Adrenal gland (tissue), 9 donors: ENCODE measurements at regions not wholly inside any gene's neighbourhood (a gene's known extent, or its start where the extent isn't known, plus 50 kb on each side); places are given as distances from the start of the nearest gene placed in this dataset.

Experiments used
- DNase-seq, 7 donors: peaks; one replicate each; pipeline ENCODE4 v3.0.0-alpha.2; 2019 to 2020
- H3K27ac ChIP-seq, 5 donors: fragments of 200-600 bp; sonication (generic) in 4 of 5; 1 replicate in 3 of 5; 2 replicates in 2 of 5; pipeline versions ENCODE4 v1.5.1 to v1.8.0; 2016 to 2020; ENCODE audit warnings: mild to moderate bottlenecking in 1 of 5
- H3K27me3 ChIP-seq: fragments of 200-600 bp; 2 replicates; pipeline ENCODE4 v1.8.0; 2021
- H3K36me3 ChIP-seq, 2 donors: fragments of 200-600 bp; replicated peaks in 1 of 2; 1 replicate in 1 of 2; 2 replicates in 1 of 2; pipeline versions ENCODE4 v1.5.1 to v1.8.0; 2018 to 2022
- H3K4me1 ChIP-seq, 2 donors: fragments of 200-600 bp; replicated peaks in 1 of 2; 1 replicate in 1 of 2; 2 replicates in 1 of 2; pipeline versions ENCODE4 v1.5.1 to v1.8.0; 2018 to 2021
- H3K4me3 ChIP-seq, 4 donors: fragments of 200-600 bp; sonication (generic) in 3 of 4; one replicate each; pipeline ENCODE4 v1.5.1; 2016 to 2018
- H3K9me3 ChIP-seq, 3 donors: fragments of 200-600 bp; sonication (generic) in 1 of 3; replicated peaks in 1 of 3; 1 replicate in 2 of 3; 2 replicates in 1 of 3; pipeline versions ENCODE4 v1.5.1 to v1.8.0; 2016 to 2021
- POLR2A ChIP-seq, 2 donors: fragments of 450-650 bp; IDR thresholded peaks; one replicate each; pipeline ENCODE4 v1.6.1; 2017; ENCODE audit warnings: antibody characterized with exemption in 2 of 2, mild to moderate bottlenecking in 2 of 2, moderate library complexity in 1 of 2
- WGBS, 4 donors: extraction: QIAGEN DNeasy Blood & Tissue Kit in 2 of 4; methylation state at CpG; one replicate each; pipeline versions ENCODE4 v1.1.5 to v1.1.7; 2013 to 2017; 5-methylcytosine and 5-hydroxymethylcytosine counted together
- intact Hi-C, 2 donors: fragments of 100-400 bp; cut with DNase I; formaldehyde crosslinking; loops; one replicate each; pipeline versions ENCODE4 v1.14.1 to v1.15.0; 2022 to 2023
- TF ChIP-seq, protein P1 (sequence below), 6 experiments: fragments of 450-650 bp in 4 of 6; fragments of 200-600 bp in 2 of 6; sonication (generic) in 1 of 6; IDR thresholded peaks; 1 replicate in 5 of 6; 2 replicates in 1 of 6; pipeline versions ENCODE4 v1.5.1 to v1.8.0; 2016 to 2021; ENCODE audit warnings: antibody characterized with exemption in 6 of 6, mild to moderate bottlenecking in 2 of 6, moderate library complexity in 1 of 6
- donor health status: healthy with polysubstance abuse.
- donor health status: Bipolar disorder and iron deficiency.
- donor health status: DM: yes; HTN: yes; CAD: no.
- donor health status: DM: no; HTN: no; CAD: no.
- donor health status: DM: no; HTN: no; CAD: no.

DNA sequence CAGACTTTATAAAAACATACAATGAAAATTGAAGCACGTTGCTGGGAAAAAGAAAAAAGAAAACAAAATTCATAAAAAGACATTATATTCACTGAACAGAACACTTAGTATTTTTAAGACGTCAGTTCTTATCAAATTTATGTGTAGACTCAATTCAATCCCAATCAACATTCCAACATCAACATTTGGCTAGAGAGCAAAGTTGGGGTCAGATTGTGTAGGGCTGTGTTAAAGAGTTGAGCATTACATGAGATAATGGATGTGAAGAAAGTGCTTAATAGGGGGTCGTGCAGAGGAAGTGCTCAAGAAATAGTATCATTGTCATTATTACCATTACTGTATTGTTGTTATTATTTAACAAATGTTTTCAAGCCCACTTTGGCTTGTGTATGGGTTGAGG, 154.1 kb upstream of the TNP1 start:
- H3K36me3 ChIP-seq: no peaks in the 10 kb centered on the region
- no peaks in the 10 kb centered on the region for H3K4me1 ChIP-seq
- no peaks in the 10 kb centered on the region for H3K9me3 ChIP-seq
- no peak overlapping the region for H3K4me3 ChIP-seq
- TF ChIP-seq POLR2A (IDR thresholded peaks at IDR 0.05): no peak
- TF ChIP-seq, protein P1, sequence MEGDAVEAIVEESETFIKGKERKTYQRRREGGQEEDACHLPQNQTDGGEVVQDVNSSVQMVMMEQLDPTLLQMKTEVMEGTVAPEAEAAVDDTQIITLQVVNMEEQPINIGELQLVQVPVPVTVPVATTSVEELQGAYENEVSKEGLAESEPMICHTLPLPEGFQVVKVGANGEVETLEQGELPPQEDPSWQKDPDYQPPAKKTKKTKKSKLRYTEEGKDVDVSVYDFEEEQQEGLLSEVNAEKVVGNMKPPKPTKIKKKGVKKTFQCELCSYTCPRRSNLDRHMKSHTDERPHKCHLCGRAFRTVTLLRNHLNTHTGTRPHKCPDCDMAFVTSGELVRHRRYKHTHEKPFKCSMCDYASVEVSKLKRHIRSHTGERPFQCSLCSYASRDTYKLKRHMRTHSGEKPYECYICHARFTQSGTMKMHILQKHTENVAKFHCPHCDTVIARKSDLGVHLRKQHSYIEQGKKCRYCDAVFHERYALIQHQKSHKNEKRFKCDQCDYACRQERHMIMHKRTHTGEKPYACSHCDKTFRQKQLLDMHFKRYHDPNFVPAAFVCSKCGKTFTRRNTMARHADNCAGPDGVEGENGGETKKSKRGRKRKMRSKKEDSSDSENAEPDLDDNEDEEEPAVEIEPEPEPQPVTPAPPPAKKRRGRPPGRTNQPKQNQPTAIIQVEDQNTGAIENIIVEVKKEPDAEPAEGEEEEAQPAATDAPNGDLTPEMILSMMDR (IDR thresholded peaks at IDR 0.05): no peak
- 51 to 69% (median 56%) methylated on average over 3 of the region's 3 CpGs for WGBS, 4 donors
- DNase-seq: no peak
- intact Hi-C loops: no loop called here
- H3K27ac ChIP-seq: no peak overlapping the region
- H3K27me3 ChIP-seq: no peaks in the 10 kb centered on the region

DNA sequence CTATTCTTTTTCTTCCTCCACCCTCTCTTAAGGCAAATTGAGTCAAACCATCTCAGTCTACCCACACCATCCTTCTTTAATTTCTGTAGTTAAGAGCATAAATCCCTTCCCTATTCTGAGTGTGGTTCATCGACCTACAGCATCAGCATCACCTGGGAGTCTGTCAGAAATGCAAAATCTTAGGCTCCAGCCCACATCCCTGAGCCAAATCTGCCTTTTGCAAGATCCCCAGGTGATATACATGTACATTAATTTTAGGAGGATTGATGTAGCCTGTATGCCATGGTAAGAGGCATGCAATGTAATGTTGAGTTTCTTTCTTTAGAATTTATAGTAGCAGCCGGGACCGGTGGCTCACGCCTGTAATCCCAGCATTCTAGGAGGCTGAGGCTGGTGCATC, 151.7 kb upstream of the TNP1 start:
- intact Hi-C loops: no loop called here
- no peaks in the 10 kb centered on the region for H3K9me3 ChIP-seq
- H3K4me1 ChIP-seq: no peaks in the 10 kb centered on the region
- H3K27me3 ChIP-seq: no peaks in the 10 kb centered on the region
- no peaks in the 10 kb centered on the region for H3K36me3 ChIP-seq
- DNase-seq: no peak
- TF ChIP-seq POLR2A (IDR thresholded peaks at IDR 0.05): no peak
- TF ChIP-seq, protein P1 (IDR thresholded peaks at IDR 0.05): no peak
- no peak overlapping the region for H3K27ac ChIP-seq
- 92 to 97% (median 93%) methylated on average over 4 of the region's 4 CpGs for WGBS, 4 donors
- no peak overlapping the region for H3K4me3 ChIP-seq

DNA sequence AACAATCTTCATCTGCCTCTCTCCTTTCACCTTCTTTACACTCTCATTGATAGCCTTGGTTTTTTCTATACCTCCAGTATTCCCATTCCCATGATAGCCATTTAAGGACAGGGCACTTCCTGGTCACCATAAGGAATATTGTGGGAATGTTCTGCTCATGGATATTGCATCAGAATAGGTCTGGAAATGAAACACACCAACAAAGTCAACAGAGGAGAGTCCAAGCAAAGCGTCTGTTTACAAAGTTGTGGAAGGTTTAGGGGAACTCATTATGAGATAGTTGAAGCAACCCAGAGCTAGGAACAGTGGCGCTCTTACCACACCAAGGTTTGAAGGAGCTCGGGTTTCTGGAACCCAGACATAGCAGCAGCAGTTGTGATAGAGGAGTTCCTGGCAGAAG, 150.3 kb upstream of the TNP1 start:
- Histone ChIP-seq H3K4me1 (peaks cover 0 to 4% of the 10 kb centered on the region in 2 donors), H3K4me3 (no peak overlapping the region), H3K27ac (no peak overlapping the region), H3K9me3 (no peaks in the 10 kb centered on the region), H3K27me3 (no peaks in the 10 kb centered on the region), H3K36me3 (no peaks in the 10 kb centered on the region)
- intact Hi-C loops: no loop called here
- no peak for DNase-seq
- TF ChIP-seq, protein P1 (IDR thresholded peaks at IDR 0.05): no peak
- TF ChIP-seq POLR2A (IDR thresholded peaks at IDR 0.05): no peak
- WGBS, 4 donors: 81 to 95% (median 85%) methylated on average over 2 to 3 of the region's 3 CpGs

DNA sequence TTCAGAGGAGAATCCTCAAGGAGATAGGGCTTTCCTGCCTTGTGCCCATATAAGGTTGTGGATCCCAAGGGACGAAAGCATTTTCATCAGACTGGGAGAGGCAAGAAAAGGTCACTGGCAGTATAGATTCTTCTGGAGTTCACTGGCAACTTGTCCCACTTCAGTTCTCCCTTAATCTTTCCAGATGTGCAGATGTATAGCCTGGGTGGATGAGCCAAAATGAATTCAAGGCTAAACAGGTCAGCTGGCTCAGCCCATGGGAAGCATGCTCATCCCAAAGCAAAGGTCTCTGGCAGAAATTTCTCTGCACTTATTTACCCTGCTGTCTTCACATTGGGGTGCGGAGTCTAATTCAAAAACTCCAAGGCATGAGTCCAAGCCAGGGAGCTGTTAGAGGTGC, 148.9 kb upstream of the TNP1 start:
- no peak overlapping the region for H3K4me3 ChIP-seq
- 46 to 76% (median 63%) methylated on average over 2 of the region's 2 CpGs for WGBS, 4 donors
- no peaks in the 10 kb centered on the region for H3K36me3 ChIP-seq
- H3K4me1 ChIP-seq: peaks cover 0 to 12% of the 10 kb centered on the region in 2 donors
- no peak for DNase-seq
- no peaks in the 10 kb centered on the region for H3K27me3 ChIP-seq
- no peak overlapping the region for H3K27ac ChIP-seq
- intact Hi-C loops: no loop called here
- TF ChIP-seq POLR2A (IDR thresholded peaks at IDR 0.05): no peak
- TF ChIP-seq, protein P1 (IDR thresholded peaks at IDR 0.05): no peak
- no peaks in the 10 kb centered on the region for H3K9me3 ChIP-seq
